ENCODE measurements at regions not wholly inside any gene's neighbourhood (a gene's known extent, or its start where the extent isn't known, plus 50 kb on each side); places are given as distances from the start of the nearest gene placed in this dataset.

DNA sequence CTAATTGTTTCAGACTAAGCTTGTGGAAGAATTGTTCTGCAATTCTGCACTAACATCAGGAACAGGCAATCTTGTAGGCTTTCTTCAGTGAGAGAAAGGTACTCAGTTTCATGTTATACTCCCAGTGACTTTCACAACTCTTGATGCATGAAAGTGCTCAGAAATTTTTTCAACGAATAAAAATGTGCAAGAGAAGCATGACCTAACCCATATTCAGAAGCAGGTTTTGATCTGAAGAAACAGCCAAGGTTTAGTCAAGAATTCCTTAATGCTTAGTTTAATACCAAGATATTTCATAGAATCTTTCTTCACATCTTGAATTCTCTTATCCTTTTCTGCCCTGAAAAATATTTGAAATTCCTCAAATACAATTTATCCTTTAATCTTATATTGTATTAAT, 197.2 kb upstream of the CSNK1A1L start:
- TF ChIP-seq, protein P1, sequence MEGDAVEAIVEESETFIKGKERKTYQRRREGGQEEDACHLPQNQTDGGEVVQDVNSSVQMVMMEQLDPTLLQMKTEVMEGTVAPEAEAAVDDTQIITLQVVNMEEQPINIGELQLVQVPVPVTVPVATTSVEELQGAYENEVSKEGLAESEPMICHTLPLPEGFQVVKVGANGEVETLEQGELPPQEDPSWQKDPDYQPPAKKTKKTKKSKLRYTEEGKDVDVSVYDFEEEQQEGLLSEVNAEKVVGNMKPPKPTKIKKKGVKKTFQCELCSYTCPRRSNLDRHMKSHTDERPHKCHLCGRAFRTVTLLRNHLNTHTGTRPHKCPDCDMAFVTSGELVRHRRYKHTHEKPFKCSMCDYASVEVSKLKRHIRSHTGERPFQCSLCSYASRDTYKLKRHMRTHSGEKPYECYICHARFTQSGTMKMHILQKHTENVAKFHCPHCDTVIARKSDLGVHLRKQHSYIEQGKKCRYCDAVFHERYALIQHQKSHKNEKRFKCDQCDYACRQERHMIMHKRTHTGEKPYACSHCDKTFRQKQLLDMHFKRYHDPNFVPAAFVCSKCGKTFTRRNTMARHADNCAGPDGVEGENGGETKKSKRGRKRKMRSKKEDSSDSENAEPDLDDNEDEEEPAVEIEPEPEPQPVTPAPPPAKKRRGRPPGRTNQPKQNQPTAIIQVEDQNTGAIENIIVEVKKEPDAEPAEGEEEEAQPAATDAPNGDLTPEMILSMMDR (conservative IDR thresholded peaks at IDR 0.05; ENCODE audit: low read depth, low read length) = no peak
- no peak for TF ChIP-seq EZH2 (IDR thresholded peaks at IDR 0.05; ENCODE audit: low read length, unreplicated experiment)
- no peak for TF ChIP-seq EZH2phosphoT487 (IDR thresholded peaks at IDR 0.05; ENCODE audit: borderline replicate concordance, low read length)
